Effector CD8-positive, alpha-beta T cell (primary cell): ENCODE measurements at regions not wholly inside any gene's neighbourhood (a gene's known extent, or its start where the extent isn't known, plus 50 kb on each side); places are given as distances from the start of the nearest gene placed in this dataset.
"Not testable (repeated sequence)": the region's sequence is repeated elsewhere in the genome, so short reads cannot be mapped to it uniquely, and the experiment has no call there.

Experiments
- DNase-seq: peaks from one replicate; lab custom pipeline; 2025; lab: John Stamatoyannopoulos, UW

DNA sequence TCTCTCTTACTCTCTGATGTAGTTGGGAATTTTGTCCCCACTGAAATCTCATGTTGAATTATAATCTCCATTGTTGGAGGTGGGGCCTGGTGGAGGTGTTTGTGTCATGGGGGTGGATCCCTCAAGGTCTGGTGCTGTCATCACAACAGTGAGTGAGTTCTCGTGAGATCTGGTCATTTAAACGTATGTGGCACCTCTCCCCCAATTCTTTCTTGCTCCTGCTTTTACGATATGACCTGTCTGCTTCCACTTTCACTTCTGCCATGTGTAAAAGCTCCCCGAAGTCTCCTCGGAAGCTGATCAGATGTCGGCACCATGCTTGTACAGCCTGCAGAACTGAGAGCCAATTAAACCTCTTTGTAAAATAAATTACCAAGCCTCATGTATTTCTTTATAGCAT is 337.8 kb upstream of the CDH2 start:
- DNase-seq = no peak

DNA sequence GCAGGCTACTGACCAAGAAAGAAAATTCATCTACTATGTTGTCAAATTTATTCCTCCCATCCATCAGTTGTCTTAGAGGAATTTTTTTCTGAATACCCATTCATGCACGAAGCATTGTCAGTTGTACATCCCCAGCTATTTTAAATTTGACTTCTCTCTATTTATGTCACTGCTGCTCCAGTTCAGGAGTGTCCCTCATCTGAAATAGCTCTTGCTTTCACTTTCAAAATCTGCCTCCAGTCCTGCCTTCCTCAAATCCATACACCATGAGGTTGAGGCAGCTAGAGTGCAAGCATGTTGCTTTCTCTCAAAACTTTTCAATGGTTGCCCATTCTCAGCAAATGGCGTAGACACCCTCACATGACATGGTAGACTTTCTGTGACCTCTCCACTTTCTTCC is 335.4 kb upstream of the CDH2 start:
- DNase-seq = no peak

DNA sequence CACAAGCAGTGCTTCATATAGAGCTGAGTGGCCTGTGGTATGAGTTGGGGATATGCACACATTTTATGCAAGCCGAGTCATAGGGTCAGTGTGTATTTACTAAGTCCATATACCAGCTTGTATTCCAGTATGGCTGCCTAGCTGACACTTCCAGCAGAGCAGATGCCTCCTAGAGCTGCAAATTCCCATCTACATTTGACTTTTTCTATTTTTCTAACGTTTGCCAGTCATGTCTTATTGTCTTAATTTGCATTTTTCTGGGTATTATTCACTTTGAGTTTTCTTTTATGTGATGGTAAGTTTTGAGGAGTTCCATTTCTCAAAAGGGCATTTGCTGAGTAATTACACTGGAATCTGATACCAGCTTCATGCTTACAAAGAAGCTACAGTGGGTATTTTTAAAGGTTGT is 334.5 kb upstream of the CDH2 start:
- no peak for DNase-seq

- no peak for DNase-seq
These were observed 333.3 kb upstream of the CDH2 start for GRCh38 chr18:28510210-28510609.

- DNase-seq = no peak
These were observed 327.1 kb upstream of the CDH2 start for GRCh38 chr18:28504066-28504465.

- no peak for DNase-seq
These were observed 317.2 kb upstream of the CDH2 start for GRCh38 chr18:28494151-28494550.

GRCh38 chr18:28485918-28486317 is 309.0 kb upstream of the CDH2 start:
- no peak for DNase-seq

GRCh38 chr18:28485210-28485801 is 308.4 kb upstream of the CDH2 start:
- DNase-seq = no peak

DNA sequence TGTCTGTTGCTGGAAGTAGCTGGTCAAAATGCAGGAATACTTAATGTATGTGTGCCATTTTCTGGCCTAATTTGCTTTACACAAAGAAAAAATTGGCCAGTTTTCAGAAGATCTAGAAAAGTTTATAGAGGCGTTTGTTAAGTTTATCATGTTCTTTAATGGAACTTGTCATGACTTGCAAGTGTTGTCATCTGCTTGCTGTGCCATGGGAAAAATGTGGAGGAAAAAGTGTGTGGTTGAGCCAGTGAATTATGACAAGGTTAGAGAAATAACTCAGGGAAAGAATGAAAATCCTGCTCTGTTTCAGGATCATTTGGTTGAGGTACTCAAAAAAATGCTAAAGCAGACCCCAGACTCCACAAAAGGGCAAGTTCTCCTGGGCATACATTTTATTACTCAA is 301.6 kb upstream of the CDH2 start:
- DNase-seq = no peak

DNA sequence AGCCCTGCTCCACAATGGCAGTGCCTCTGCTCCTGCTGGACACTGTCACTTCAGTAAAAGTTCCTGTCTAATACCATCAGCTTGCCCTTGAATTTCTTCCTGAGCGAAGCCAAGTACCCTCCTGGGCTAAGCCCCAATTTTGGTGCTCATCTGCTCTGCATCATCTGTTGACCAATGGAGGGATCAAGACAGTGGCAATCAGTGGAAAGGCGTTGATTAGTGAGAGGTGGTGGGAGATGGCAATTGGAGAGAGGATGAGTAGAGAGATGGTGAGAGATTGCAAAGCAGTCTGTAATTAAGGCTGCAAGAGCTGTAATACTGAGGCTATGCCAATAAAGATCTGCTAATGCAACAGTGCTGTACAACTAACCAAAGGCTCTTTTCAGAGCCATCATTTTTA is 299.4 kb upstream of the CDH2 start:
- no peak for DNase-seq

DNA sequence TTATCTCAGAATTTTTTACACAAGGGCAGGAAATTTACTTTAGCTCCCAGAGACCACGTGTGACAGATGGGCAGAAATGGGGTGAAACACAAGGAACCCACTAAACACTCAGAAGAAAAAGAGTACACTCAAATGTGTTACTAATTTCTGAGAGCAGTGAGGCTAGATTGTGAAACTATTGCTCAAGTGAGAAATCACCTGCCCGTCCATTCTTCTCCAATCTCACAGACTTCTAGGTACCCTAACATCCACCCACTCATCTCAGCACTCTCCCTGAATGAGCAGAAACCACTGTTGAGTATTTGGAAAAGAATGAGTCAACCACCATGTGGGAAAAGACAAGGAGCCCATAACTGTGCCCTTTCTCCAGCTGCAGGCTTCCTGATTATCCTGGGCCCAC is 293.0 kb upstream of the CDH2 start:
- DNase-seq = no peak

DNA sequence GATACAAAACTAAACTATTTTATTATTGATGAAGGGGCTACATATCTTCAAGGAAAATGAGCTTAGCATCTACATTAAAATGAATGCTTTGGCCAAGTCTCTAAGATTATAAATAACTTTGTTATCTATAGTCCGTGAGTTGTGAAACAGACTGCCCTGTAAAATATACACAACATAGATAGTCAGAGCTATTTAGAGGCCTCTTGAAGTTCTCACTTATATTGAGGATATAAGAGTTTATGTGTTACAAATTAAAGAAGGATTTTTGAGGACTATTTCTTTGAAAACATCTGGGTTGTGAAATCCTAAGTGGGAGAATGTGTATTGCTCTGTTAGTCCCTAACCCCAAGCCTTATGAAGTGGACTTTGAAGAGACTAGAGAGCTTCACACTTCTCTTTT is 292.0 kb upstream of the CDH2 start:
- DNase-seq = no peak

DNA sequence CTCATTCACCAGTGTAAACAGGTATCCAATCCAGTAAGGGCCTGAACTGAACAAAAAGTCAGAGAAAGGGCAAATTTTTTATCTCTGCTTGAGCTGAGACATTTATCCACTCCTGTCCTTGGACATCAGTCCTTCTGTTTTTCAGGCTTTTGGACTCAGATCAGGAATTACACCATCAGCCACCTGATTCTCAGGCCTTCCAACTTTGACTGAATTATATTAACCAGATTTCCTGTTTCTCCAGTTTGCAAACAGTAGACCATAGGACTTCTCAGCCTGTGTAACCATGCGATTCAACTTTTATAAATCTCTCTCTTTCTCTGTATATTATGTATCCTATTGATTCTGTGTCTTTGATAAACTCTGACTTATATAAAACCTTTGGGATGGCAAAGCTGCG is 289.3 kb upstream of the CDH2 start:
- no peak for DNase-seq

GRCh38 chr18:28459587-28459986 is 282.7 kb upstream of the CDH2 start:
- DNase-seq = no peak

GRCh38 chr18:28458751-28459150 is 281.8 kb upstream of the CDH2 start:
- no peak for DNase-seq

DNA sequence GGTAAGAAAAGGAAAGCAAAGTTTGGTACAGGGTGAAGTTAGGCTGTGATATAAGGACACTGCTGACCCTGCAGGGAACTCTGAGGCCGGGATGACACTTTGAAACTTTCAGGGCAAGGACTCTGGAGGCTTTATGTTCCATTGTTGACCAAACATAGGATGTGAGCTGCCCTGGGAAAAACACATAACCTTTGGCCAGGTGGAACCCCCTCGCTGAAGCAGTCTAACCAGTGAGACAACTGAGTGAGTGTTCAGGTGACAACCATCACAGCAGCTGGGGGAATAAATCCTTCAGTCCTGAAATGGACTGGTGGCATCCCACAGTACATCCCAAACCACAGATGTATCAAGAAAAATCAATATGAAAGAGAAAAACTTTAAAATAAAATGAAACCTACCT is 280.9 kb upstream of the CDH2 start:
- no peak for DNase-seq

GRCh38 chr18:28455971-28456370 is 279.0 kb upstream of the CDH2 start:
- DNase-seq = no peak

- DNase-seq = no peak
These were observed 262.9 kb upstream of the CDH2 start for GRCh38 chr18:28439870-28440269.

DNA sequence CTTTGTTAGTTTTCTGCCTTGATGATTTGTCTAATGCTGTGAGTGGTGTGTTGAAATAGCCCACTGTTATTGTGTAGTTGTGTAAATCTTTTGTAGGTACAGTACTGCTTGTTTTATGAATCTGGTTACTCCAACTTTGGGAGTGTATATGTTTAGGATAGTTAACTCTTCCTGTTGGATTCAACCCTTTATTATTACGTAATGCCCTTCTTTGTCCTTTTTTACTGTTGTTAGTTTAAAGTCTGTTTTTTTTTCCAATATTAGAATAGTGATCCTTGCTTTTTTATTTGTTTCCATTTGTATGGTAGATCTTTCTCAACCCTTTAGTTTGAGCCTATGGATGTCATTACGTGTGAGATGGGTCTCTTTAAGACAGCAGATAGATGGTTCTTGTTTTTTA is 261.5 kb upstream of the CDH2 start:
- DNase-seq = no peak

- no peak for DNase-seq
These were observed 255.4 kb upstream of the CDH2 start for GRCh38 chr18:28432339-28432738.

GRCh38 chr18:28425886-28426285 is 249.0 kb upstream of the CDH2 start:
- DNase-seq = no peak

DNA sequence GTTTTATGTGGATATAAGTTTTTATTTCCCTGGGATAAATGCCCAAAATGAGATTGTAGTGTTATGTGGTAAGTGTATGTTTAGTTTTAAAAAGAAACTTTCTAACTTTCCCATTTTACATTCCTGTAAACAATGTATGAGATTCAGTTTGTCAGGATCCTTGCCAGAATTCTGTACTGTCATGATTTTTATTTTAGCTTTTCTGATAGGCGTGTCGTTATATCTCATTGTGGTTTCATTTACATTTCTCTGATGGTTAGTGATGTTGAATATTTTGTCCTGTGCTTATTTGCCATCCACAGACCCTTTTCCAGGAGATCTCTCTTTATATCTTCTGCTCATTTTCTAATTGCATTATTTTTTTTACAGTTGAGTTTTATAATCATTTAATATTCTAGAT is 245.6 kb upstream of the CDH2 start:
- DNase-seq = no peak

DNA sequence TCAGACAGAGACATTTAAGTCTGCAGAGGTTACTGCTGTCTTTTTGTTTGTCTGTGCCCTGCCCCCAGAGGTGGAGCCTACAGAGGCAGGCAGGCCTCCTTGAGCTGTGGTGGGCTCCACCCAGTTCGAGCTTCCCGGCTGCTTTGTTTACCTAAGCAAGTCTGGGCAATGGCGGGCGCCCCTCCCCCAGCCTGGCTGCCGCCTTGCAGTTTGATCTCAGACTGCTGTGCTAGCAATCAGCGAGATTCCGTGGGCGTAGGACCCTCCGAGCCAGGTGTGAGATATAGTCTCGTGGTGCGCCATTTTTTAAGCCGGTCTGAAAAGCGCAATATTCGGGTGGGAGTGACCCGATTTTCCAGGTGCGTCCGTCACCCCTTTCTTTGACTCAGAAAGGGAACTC is 245.0 kb upstream of the CDH2 start:
- not testable (repeated sequence) for DNase-seq

- DNase-seq = no peak
These were observed 235.6 kb upstream of the CDH2 start for GRCh38 chr18:28412521-28412920.

DNA sequence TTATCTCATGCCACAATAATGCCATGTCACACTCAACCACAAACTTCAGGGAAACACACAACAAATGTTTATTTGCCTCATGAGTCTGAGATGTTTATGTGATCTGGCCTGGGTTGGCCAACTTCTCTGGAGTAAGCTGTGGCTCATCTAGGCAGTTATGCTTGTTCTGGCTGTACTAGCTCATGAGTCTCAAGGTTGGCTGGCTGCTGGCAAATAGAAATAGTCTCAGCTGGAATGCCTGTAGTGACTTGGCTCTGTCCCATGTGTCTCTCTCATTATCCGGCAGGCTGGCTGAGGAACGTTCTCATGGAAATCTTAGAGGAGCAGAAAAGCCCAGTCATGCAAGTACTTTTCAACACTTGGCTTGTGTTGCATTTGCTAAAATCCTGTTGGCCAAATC is 234.9 kb upstream of the CDH2 start:
- DNase-seq = no peak
